ENCODE measurements at regions not wholly inside any gene's neighbourhood (a gene's known extent, or its start where the extent isn't known, plus 50 kb on each side); places are given as distances from the start of the nearest gene placed in this dataset.
"Not testable (repeated sequence)": the region's sequence is repeated elsewhere in the genome, so short reads cannot be mapped to it uniquely, and the experiment has no call there.

GRCh38 chr4:18626996-18627395 lies 605.4 kb upstream of the LCORL start:
- DNase-seq (ENCODE audit: low read depth): no peak
- TF ChIP-seq, protein P1, sequence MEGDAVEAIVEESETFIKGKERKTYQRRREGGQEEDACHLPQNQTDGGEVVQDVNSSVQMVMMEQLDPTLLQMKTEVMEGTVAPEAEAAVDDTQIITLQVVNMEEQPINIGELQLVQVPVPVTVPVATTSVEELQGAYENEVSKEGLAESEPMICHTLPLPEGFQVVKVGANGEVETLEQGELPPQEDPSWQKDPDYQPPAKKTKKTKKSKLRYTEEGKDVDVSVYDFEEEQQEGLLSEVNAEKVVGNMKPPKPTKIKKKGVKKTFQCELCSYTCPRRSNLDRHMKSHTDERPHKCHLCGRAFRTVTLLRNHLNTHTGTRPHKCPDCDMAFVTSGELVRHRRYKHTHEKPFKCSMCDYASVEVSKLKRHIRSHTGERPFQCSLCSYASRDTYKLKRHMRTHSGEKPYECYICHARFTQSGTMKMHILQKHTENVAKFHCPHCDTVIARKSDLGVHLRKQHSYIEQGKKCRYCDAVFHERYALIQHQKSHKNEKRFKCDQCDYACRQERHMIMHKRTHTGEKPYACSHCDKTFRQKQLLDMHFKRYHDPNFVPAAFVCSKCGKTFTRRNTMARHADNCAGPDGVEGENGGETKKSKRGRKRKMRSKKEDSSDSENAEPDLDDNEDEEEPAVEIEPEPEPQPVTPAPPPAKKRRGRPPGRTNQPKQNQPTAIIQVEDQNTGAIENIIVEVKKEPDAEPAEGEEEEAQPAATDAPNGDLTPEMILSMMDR (IDR thresholded peaks at IDR 0.05; ENCODE audit: low read depth, low read length, missing control alignments): no peak
- no peak overlapping the region for H3K4me3 ChIP-seq (ENCODE audit: low read depth, low read length)

GRCh38 chr4:18626366-18626765 lies 604.8 kb upstream of the LCORL start:
- DNase-seq (ENCODE audit: low read depth): no peak
- TF ChIP-seq, protein P1 (IDR thresholded peaks at IDR 0.05; ENCODE audit: low read depth, low read length, missing control alignments): no peak
- H3K4me3 ChIP-seq (ENCODE audit: low read depth, low read length): no peak overlapping the region

GRCh38 chr4:18621186-18621585 lies 599.6 kb upstream of the LCORL start:
- no peak overlapping the region for H3K4me3 ChIP-seq (ENCODE audit: low read depth, low read length)
- no peak for DNase-seq (ENCODE audit: low read depth)
- TF ChIP-seq, protein P1 (IDR thresholded peaks at IDR 0.05; ENCODE audit: low read depth, low read length, missing control alignments): no peak

GRCh38 chr4:18616720-18617119 lies 595.2 kb upstream of the LCORL start:
- TF ChIP-seq, protein P1 (IDR thresholded peaks at IDR 0.05; ENCODE audit: low read depth, low read length, missing control alignments): no peak
- no peak overlapping the region for H3K4me3 ChIP-seq (ENCODE audit: low read depth, low read length)
- DNase-seq (ENCODE audit: low read depth): no peak

DNA sequence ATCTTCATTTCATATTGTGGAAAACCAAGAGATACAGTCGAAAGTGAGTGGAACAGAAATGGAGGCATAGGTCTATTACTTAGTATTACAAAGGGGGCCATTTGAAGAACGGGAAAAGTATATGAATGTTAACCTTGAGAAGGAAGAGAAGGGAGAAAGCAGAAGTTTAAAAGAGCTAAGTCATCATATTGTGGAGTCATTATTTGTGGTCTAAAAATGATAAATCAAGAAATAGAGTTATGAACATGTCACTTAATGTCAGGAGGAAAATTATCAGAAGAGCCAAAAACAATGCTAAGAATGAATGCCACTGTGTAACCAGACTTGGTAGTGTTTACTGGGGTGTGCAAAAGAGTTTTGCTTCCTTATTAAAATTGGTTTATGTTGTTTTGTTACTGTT lies 589.5 kb upstream of the LCORL start:
- DNase-seq (ENCODE audit: low read depth): no peak
- no peak overlapping the region for H3K4me3 ChIP-seq (ENCODE audit: low read depth, low read length)
- TF ChIP-seq, protein P1 (IDR thresholded peaks at IDR 0.05; ENCODE audit: low read depth, low read length, missing control alignments): no peak

DNA sequence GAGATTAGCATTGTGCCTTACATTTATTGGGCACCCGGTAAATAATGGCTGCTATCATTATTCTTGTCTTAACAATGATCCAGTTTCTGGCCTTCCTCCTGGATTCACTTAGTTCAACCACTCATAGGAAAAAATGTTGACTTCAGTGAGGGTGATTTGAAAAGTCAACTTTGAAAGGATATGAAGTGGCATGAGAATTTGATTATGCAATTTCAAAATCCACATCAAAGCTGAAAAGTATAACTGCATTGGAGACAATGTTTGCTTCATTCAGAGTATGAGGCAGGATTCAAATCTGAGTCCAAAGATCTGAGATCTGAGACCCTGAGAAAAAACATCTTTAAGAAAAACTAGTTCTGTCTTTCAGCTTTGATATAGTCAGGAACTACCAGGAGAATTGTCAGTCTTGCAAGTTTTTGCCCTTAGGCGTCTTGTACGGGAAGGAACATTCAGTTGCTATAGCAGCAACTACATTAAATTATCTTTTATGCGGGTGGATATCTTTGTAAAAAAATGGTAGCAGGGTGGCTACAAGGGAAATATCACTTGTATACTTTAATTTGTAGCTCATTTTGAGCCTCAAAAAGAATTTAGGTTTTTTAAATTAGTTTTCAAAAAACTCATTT lies 587.5 kb upstream of the LCORL start:
- no peak for DNase-seq (ENCODE audit: low read depth)
- TF ChIP-seq, protein P1 (IDR thresholded peaks at IDR 0.05; ENCODE audit: low read depth, low read length, missing control alignments): no peak
- no peak overlapping the region for H3K4me3 ChIP-seq (ENCODE audit: low read depth, low read length)

GRCh38 chr4:18602610-18603009 lies 581.1 kb upstream of the LCORL start:
- DNase-seq (ENCODE audit: low read depth); H3K4me3 ChIP-seq (ENCODE audit: low read depth, low read length): not testable (repeated sequence)

Data from GM12864 (cell line).